GM23338 (cell line): ENCODE measurements at regions not wholly inside any gene's neighbourhood (a gene's known extent, or its start where the extent isn't known, plus 50 kb on each side); places are given as distances from the start of the nearest gene placed in this dataset.

Experiments
- CREB1 ChIP-seq: fragments of 250-450 bp; sonication (Bioruptor Pico); IDR thresholded peaks from 2 replicates; pipeline ENCODE4 v1.5.0; 2020; ENCODE audit warnings: low read depth, mild to moderate bottlenecking, moderate library complexity
- EZH2 ChIP-seq: fragments of 200-600 bp; sonication (generic); IDR thresholded peaks from one replicate; pipeline ENCODE4 v1.8.0; 2017; ENCODE audit warnings: antibody characterized with exemption, mild to moderate bottlenecking, low read depth; ENCODE audit not compliant: unreplicated experiment
- EZH2phosphoT487 ChIP-seq: fragments of 200-600 bp; sonication (generic); IDR thresholded peaks from one replicate; pipeline ENCODE4 v1.8.1; 2018; ENCODE audit warnings: antibody characterized with exemption; ENCODE audit not compliant: unreplicated experiment
- JUNB ChIP-seq: IDR thresholded peaks from one replicate; pipeline ENCODE4 v1.6.1; 2016; ENCODE audit warnings: antibody characterized with exemption; ENCODE audit not compliant: unreplicated experiment
- NANOG ChIP-seq: IDR thresholded peaks from 2 replicates; pipeline ENCODE4 v1.6.1; 2016; ENCODE audit warnings: antibody characterized with exemption, borderline replicate concordance
- POLR2AphosphoS5 ChIP-seq: IDR thresholded peaks from 2 replicates; pipeline ENCODE4 v1.6.1; 2016; ENCODE audit warnings: antibody characterized with exemption, low read depth
- STAT1 ChIP-seq: IDR thresholded peaks from one replicate; pipeline ENCODE4 v1.6.1; 2016; ENCODE audit warnings: antibody characterized with exemption; ENCODE audit not compliant: unreplicated experiment
- ZNF114 ChIP-seq: fragments of 250-450 bp; sonication (Bioruptor Pico); IDR thresholded peaks from 2 replicates; pipeline ENCODE4 v1.5.0; 2020; ENCODE audit warnings: mild to moderate bottlenecking, moderate library complexity
- ZNF331 ChIP-seq: fragments of 250-450 bp; sonication (Bioruptor Pico); IDR thresholded peaks from 2 replicates; pipeline ENCODE4 v1.5.0; 2020; ENCODE audit warnings: low read depth, mild to moderate bottlenecking, moderate library complexity
- TF ChIP-seq, protein P1 (sequence below), 2 experiments: fragments of 200-600 bp in 1 of 2; sonication (generic) in 1 of 2; conservative IDR thresholded peaks; 2 replicates each; pipeline versions ENCODE4 v1.5.1 to v1.6.1; 2016 to 2017; ENCODE audit warnings: antibody characterized with exemption in 2 of 2, low read depth in 2 of 2, mild to moderate bottlenecking in 2 of 2, moderate library complexity in 1 of 2
- TF ChIP-seq, protein P2 (sequence below): IDR thresholded peaks from one replicate; pipeline ENCODE4 v1.6.1; 2018; ENCODE audit warnings: antibody characterized with exemption; ENCODE audit not compliant: unreplicated experiment
- TF ChIP-seq, protein P3 (sequence below): fragments of 250-450 bp; sonication (Bioruptor Pico); IDR thresholded peaks from 2 replicates; pipeline ENCODE4 v1.5.0; 2020; ENCODE audit warnings: mild to moderate bottlenecking, moderate library complexity

DNA sequence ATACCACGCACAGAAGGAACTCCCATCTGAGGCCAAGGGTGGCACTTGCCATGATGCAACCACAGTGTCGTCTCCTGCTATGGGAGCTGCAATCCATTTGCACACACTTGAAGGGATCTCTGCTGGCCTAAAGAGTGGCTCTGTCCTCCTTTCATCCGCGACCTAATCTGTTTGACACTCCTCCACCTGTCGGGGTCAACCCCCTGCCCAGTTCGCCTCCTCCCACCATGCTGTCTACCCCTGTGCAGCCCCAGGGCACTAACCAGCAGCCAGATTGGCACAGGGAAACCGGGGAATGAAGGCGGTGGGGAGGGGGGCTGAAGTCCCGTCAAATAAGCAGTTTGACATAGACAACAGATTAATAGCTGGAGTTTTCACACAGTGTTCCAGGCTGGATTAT, 58.1 kb upstream of the FOXQ1 start:
- TF ChIP-seq CREB1 (CRISPR knock-in tag) (no peak), EZH2phosphoT487 (no peak), POLR2AphosphoS5 (no peak), JUNB (no peak), NANOG (no peak), EZH2 (no peak), STAT1 (no peak), ZNF114 (CRISPR knock-in tag) (no peak), ZNF331 (CRISPR knock-in tag) (no peak)
- TF ChIP-seq, protein P1, sequence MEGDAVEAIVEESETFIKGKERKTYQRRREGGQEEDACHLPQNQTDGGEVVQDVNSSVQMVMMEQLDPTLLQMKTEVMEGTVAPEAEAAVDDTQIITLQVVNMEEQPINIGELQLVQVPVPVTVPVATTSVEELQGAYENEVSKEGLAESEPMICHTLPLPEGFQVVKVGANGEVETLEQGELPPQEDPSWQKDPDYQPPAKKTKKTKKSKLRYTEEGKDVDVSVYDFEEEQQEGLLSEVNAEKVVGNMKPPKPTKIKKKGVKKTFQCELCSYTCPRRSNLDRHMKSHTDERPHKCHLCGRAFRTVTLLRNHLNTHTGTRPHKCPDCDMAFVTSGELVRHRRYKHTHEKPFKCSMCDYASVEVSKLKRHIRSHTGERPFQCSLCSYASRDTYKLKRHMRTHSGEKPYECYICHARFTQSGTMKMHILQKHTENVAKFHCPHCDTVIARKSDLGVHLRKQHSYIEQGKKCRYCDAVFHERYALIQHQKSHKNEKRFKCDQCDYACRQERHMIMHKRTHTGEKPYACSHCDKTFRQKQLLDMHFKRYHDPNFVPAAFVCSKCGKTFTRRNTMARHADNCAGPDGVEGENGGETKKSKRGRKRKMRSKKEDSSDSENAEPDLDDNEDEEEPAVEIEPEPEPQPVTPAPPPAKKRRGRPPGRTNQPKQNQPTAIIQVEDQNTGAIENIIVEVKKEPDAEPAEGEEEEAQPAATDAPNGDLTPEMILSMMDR (conservative IDR thresholded peaks at IDR 0.05; ENCODE audit: low read depth in 2 of 2): no peak
- TF ChIP-seq, protein P2, sequence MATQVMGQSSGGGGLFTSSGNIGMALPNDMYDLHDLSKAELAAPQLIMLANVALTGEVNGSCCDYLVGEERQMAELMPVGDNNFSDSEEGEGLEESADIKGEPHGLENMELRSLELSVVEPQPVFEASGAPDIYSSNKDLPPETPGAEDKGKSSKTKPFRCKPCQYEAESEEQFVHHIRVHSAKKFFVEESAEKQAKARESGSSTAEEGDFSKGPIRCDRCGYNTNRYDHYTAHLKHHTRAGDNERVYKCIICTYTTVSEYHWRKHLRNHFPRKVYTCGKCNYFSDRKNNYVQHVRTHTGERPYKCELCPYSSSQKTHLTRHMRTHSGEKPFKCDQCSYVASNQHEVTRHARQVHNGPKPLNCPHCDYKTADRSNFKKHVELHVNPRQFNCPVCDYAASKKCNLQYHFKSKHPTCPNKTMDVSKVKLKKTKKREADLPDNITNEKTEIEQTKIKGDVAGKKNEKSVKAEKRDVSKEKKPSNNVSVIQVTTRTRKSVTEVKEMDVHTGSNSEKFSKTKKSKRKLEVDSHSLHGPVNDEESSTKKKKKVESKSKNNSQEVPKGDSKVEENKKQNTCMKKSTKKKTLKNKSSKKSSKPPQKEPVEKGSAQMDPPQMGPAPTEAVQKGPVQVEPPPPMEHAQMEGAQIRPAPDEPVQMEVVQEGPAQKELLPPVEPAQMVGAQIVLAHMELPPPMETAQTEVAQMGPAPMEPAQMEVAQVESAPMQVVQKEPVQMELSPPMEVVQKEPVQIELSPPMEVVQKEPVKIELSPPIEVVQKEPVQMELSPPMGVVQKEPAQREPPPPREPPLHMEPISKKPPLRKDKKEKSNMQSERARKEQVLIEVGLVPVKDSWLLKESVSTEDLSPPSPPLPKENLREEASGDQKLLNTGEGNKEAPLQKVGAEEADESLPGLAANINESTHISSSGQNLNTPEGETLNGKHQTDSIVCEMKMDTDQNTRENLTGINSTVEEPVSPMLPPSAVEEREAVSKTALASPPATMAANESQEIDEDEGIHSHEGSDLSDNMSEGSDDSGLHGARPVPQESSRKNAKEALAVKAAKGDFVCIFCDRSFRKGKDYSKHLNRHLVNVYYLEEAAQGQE: no peak
- TF ChIP-seq, protein P3, sequence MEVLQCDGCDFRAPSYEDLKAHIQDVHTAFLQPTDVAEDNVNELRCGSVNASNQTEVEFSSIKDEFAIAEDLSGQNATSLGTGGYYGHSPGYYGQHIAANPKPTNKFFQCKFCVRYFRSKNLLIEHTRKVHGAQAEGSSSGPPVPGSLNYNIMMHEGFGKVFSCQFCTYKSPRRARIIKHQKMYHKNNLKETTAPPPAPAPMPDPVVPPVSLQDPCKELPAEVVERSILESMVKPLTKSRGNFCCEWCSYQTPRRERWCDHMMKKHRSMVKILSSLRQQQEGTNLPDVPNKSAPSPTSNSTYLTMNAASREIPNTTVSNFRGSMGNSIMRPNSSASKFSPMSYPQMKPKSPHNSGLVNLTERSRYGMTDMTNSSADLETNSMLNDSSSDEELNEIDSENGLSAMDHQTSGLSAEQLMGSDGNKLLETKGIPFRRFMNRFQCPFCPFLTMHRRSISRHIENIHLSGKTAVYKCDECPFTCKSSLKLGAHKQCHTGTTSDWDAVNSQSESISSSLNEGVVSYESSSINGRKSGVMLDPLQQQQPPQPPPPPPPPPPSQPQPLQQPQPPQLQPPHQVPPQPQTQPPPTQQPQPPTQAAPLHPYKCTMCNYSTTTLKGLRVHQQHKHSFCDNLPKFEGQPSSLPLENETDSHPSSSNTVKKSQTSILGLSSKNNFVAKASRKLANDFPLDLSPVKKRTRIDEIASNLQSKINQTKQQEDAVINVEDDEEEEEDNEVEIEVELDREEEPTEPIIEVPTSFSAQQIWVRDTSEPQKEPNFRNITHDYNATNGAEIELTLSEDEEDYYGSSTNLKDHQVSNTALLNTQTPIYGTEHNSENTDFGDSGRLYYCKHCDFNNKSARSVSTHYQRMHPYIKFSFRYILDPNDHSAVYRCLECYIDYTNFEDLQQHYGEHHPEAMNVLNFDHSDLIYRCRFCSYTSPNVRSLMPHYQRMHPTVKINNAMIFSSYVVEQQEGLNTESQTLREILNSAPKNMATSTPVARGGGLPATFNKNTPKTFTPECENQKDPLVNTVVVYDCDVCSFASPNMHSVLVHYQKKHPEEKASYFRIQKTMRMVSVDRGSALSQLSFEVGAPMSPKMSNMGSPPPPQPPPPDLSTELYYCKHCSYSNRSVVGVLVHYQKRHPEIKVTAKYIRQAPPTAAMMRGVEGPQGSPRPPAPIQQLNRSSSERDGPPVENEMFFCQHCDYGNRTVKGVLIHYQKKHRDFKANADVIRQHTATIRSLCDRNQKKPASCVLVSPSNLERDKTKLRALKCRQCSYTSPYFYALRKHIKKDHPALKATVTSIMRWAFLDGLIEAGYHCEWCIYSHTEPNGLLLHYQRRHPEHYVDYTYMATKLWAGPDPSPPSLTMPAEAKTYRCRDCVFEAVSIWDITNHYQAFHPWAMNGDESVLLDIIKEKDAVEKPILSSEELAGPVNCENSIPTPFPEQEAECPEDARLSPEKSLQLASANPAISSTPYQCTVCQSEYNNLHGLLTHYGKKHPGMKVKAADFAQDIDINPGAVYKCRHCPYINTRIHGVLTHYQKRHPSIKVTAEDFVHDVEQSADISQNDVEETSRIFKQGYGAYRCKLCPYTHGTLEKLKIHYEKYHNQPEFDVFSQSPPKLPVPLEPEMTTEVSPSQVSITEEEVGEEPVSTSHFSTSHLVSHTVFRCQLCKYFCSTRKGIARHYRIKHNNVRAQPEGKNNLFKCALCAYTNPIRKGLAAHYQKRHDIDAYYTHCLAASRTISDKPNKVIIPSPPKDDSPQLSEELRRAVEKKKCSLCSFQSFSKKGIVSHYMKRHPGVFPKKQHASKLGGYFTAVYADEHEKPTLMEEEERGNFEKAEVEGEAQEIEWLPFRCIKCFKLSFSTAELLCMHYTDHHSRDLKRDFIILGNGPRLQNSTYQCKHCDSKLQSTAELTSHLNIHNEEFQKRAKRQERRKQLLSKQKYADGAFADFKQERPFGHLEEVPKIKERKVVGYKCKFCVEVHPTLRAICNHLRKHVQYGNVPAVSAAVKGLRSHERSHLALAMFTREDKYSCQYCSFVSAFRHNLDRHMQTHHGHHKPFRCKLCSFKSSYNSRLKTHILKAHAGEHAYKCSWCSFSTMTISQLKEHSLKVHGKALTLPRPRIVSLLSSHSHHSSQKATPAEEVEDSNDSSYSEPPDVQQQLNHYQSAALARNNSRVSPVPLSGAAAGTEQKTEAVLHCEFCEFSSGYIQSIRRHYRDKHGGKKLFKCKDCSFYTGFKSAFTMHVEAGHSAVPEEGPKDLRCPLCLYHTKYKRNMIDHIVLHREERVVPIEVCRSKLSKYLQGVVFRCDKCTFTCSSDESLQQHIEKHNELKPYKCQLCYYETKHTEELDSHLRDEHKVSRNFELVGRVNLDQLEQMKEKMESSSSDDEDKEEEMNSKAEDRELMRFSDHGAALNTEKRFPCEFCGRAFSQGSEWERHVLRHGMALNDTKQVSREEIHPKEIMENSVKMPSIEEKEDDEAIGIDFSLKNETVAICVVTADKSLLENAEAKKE (CRISPR knock-in tag): no peak
